HUES48 (cell line): ENCODE measurements at regions not wholly inside any gene's neighbourhood (a gene's known extent, or its start where the extent isn't known, plus 50 kb on each side); places are given as distances from the start of the nearest gene placed in this dataset.
"Not testable (repeated sequence)": the region's sequence is repeated elsewhere in the genome, so short reads cannot be mapped to it uniquely, and the experiment has no call there.

Experiments used
- H3K27ac ChIP-seq: one replicate; pipeline ENCODE4 v1.7.0; 2013; ENCODE audit warnings: low read depth, low read length, inconsistent platforms
- H3K27me3 ChIP-seq: 2 replicates; pipeline ENCODE4 v1.6.1; 2013; ENCODE audit warnings: mild to moderate bottlenecking, low read length; ENCODE audit not compliant: control insufficient read depth, insufficient read depth
- H3K36me3 ChIP-seq: 2 replicates; pipeline ENCODE4 v1.6.1; 2013; ENCODE audit warnings: low read length; ENCODE audit not compliant: control insufficient read depth, insufficient read depth
- H3K4me1 ChIP-seq: 2 replicates; pipeline ENCODE4 v1.6.1; 2013; ENCODE audit warnings: mild to moderate bottlenecking, low read length; ENCODE audit not compliant: control insufficient read depth, insufficient read depth
- H3K4me3 ChIP-seq: 2 replicates; pipeline ENCODE4 v1.5.1; 2013; ENCODE audit warnings: mild to moderate bottlenecking, low read depth, low read length
- H3K9ac ChIP-seq: 2 replicates; pipeline ENCODE4 v1.6.1; 2013; ENCODE audit warnings: mild to moderate bottlenecking, low read depth, low read length, moderate library complexity
- H3K9me3 ChIP-seq: 2 replicates; pipeline ENCODE4 v1.6.1; 2013; ENCODE audit warnings: low read length; ENCODE audit not compliant: control insufficient read depth, insufficient read depth

- H3K4me1 ChIP-seq = no peaks in the 10 kb centered on the region
- H3K9ac ChIP-seq = no peak overlapping the region
- H3K9me3 ChIP-seq = no peaks in the 10 kb centered on the region
- H3K36me3 ChIP-seq = peaks cover 43% of the 10 kb centered on the region
- H3K4me3 ChIP-seq = no peak overlapping the region
- H3K27me3 ChIP-seq = no peaks in the 10 kb centered on the region
- no peak overlapping the region for H3K27ac ChIP-seq
Measured at GRCh38 chr1:232150770-232151548, 479.0 kb downstream of the SIPA1L2 start.

- Histone ChIP-seq H3K9ac (no peak overlapping the region), H3K4me3 (no peak overlapping the region), H3K4me1 (no peaks in the 10 kb centered on the region), H3K27me3 (no peaks in the 10 kb centered on the region), H3K9me3 (no peaks in the 10 kb centered on the region), H3K36me3 (peaks cover 36% of the 10 kb centered on the region), H3K27ac (no peak overlapping the region)
Measured at GRCh38 chr1:232149287-232150201, 480.4 kb downstream of the SIPA1L2 start.

GRCh38 chr1:232147215-232147614 lies 482.7 kb downstream of the SIPA1L2 start:
- Histone ChIP-seq H3K9me3 (no peaks in the 10 kb centered on the region), H3K4me1 (peaks cover 19% of the 10 kb centered on the region), H3K27ac (no peak overlapping the region), H3K36me3 (peaks cover 13% of the 10 kb centered on the region; the same call in 1 of the 2 replicates), H3K4me3 (no peak overlapping the region), H3K9ac (no peak overlapping the region), H3K27me3 (no peaks in the 10 kb centered on the region)

GRCh38 chr1:232146514-232146913 lies 483.4 kb downstream of the SIPA1L2 start:
- Histone ChIP-seq H3K9ac (no peak overlapping the region), H3K36me3 (0 out of 2 replicates have a peak, but pooled peaks cover 7% of the 10 kb centered on the region), H3K4me1 (peaks cover 19% of the 10 kb centered on the region), H3K27me3 (no peaks in the 10 kb centered on the region), H3K9me3 (no peaks in the 10 kb centered on the region), H3K27ac (no peak overlapping the region), H3K4me3 (no peak overlapping the region)

GRCh38 chr1:232145768-232146167 lies 484.2 kb downstream of the SIPA1L2 start:
- Histone ChIP-seq H3K9me3 (no peaks in the 10 kb centered on the region), H3K4me3 (no peak overlapping the region), H3K27me3 (no peaks in the 10 kb centered on the region), H3K36me3 (peaks cover 5% of the 10 kb centered on the region; the same call in 1 of the 2 replicates), H3K4me1 (peaks cover 19% of the 10 kb centered on the region), H3K27ac (no peak overlapping the region), H3K9ac (no peak overlapping the region)

GRCh38 chr1:232144696-232145230 lies 485.2 kb downstream of the SIPA1L2 start:
- Histone ChIP-seq H3K4me3 (no peak overlapping the region), H3K9me3 (no peaks in the 10 kb centered on the region)

GRCh38 chr1:232143315-232143886 lies 486.5 kb downstream of the SIPA1L2 start:
- Histone ChIP-seq H3K27ac (peak overlapping the region; percentile 69), H3K9ac (no peak overlapping the region), H3K36me3 (peaks cover 22% of the 10 kb centered on the region), H3K9me3 (no peaks in the 10 kb centered on the region), H3K4me3 (no peak overlapping the region), H3K27me3 (no peaks in the 10 kb centered on the region), H3K4me1 (peaks cover 27% of the 10 kb centered on the region)

More at GRCh38 chr1:232144696-232145230, 485.2 kb downstream of the SIPA1L2 start:
- no peak overlapping the region for H3K9ac ChIP-seq
- no peaks in the 10 kb centered on the region for H3K27me3 ChIP-seq
- peaks cover 19% of the 10 kb centered on the region for H3K4me1 ChIP-seq
- no peak overlapping the region for H3K27ac ChIP-seq
- peaks cover 15% of the 10 kb centered on the region; the same call in 1 of the 2 replicates for H3K36me3 ChIP-seq

- no peaks in the 10 kb centered on the region for H3K27me3 ChIP-seq
- H3K9me3 ChIP-seq = no peaks in the 10 kb centered on the region
- H3K4me3 ChIP-seq = no peak overlapping the region
- peaks cover 27% of the 10 kb centered on the region for H3K36me3 ChIP-seq
- no peak overlapping the region for H3K9ac ChIP-seq
- peak overlapping the region; percentile 69 for H3K27ac ChIP-seq
- peaks cover 27% of the 10 kb centered on the region for H3K4me1 ChIP-seq
Measured at GRCh38 chr1:232142403-232143314, 487.3 kb downstream of the SIPA1L2 start.

- H3K36me3 ChIP-seq = peaks cover 43% of the 10 kb centered on the region
Measured at GRCh38 chr1:232141167-232141448, 488.8 kb downstream of the SIPA1L2 start.

More at GRCh38 chr1:232141167-232141448, 488.8 kb downstream of the SIPA1L2 start:
- H3K9me3 ChIP-seq, H3K9ac ChIP-seq, H3K4me3 ChIP-seq, H3K27ac ChIP-seq, H3K27me3 ChIP-seq: not testable (repeated sequence)
- peaks cover 38% of the 10 kb centered on the region for H3K4me1 ChIP-seq
